CMK (cell line): ENCODE measurements at regions not wholly inside any gene's neighbourhood (a gene's known extent, or its start where the extent isn't known, plus 50 kb on each side); places are given as distances from the start of the nearest gene placed in this dataset.

Experiments used
- DNase-seq: peaks from one replicate; pipeline ENCODE4 v3.0.0-alpha.2; 2010; ENCODE audit warnings: low read depth

DNA sequence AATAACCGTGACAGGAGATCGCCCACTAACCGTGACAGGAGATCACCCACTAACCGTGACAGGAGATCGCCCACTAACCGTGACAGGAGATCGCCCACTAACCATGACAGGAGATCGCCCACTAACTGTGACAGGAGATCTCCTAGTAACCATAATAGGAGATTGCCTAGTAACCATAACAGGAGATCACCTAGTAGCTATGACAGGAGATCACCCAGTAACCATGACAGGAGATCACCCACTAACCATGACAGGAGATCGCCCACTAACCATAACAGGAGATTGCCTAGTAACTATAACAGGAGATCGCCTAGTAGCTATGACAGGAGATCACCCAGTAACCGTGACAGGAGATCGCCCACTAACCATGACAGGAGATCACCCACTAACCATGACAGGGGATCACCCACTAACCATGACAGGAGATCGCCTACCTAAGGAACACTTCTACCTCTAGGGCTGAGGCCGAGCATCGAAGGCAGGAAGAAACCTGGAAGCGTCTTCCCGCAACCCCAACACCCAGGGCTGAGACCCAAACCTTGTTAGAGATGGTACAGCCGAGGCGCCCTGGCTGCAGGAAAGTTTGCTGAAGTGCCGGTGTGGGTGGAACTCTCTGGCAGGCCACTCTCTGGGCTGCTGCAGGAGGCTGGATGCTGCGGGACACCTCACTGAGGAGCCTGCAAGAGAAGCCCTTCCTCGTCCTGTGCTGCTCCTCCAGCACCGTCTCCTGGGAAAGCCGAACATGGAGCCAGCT, 67.5 kb upstream of the THY1 start:
- DNase-seq = no peak

DNA sequence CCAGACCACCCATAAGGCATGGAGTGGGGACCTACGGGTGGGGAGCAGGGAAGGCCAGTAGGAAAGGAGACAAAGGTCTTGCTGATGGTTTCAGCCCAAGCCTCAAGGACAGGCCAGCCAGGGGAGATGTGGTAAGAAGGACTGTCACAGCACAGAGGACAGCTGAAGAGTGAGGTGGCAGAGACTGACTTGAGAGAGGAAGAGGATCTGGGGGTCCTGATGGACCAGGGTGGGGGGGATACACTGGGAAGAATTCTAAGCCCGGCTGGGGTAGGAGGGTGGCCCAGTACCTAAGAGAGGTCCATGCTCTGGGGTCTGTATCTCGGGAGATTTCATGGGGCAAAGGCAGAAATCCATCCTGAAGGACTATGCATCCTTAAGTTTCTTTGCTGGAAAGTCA, 66.1 kb upstream of the THY1 start:
- no peak for DNase-seq

DNA sequence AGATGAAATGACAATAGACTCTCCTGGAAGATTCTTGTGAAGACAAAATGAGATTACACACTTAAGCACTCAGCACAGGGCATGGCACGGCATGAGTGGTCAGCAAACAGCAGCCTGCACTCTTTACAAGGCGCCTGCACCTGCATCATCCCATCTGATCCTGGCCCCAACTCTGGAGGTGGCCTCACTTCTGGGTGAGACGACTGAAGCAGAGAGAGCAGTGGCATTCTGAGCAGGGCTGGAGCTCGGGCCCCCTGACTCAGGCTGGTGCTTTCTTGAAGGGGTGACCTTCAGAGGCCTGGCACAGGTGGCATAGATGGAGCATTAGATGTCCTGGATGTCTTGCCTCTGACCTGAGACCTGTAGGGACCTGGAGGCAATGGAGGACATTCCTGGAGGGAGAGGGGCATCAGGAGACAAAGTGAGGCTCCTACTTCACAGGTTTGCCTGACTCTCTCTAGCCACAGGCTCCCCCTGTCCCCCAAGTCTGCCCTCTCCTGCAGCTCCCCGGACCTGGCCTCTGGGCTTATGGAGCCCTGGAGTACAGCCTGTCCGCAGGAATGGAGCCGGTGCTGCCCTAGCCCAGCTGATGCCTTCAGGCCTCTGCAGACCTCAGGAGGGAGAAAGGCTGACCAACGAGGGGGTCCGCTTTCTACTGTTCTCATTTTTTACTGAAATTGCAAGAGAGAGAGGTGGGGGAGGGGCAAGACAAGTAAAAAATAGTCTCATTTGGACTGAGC, 65.5 kb upstream of the THY1 start:
- DNase-seq = no peak

DNA sequence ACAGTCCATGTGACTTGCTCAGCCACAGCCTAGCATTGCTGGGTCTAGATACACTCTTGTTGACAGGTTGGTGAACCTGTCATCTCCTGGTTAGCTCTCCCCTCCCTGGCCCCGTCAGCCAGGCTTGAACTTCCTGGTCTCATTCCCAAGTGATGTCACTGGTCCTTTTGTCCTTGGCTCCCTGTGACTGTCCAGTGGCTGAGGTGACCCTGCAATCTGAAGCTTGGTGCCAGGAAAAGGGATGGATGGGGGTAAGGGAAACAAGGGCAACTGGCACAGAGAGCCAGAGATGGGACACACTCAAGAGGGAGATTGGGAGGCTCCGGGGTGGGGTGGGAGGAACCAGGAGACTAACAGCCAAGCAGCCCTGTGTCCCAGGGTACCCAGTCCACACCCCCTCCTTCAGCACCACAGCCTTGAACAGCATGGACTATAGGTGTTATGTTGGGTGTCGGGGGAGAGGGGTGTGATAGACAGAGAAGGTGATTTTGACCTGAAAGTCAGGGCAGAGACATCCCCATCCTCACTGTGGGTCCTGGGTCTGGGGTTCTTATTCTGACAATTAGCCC, 63.8 kb upstream of the THY1 start:
- no peak for DNase-seq

DNA sequence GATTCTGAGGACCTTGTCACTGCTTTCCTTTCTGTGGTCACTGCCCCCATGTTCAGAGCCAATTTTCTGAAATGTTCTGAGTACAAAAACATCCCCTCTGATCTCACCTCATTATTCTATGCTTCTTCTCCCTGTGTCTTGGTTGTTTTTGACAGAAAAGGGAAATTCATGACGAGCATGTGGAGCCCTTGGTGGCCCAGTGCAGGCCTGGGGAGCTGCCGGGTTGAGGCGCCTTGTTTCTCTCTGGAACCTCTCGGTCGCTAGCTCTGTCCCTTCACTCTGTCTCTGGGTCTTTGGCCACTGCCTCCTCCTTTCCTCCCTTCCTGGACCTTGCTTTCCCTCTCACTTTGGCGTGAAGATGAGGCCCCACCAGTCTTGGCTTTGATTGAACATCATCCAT, 63.0 kb upstream of the THY1 start:
- DNase-seq = no peak

DNA sequence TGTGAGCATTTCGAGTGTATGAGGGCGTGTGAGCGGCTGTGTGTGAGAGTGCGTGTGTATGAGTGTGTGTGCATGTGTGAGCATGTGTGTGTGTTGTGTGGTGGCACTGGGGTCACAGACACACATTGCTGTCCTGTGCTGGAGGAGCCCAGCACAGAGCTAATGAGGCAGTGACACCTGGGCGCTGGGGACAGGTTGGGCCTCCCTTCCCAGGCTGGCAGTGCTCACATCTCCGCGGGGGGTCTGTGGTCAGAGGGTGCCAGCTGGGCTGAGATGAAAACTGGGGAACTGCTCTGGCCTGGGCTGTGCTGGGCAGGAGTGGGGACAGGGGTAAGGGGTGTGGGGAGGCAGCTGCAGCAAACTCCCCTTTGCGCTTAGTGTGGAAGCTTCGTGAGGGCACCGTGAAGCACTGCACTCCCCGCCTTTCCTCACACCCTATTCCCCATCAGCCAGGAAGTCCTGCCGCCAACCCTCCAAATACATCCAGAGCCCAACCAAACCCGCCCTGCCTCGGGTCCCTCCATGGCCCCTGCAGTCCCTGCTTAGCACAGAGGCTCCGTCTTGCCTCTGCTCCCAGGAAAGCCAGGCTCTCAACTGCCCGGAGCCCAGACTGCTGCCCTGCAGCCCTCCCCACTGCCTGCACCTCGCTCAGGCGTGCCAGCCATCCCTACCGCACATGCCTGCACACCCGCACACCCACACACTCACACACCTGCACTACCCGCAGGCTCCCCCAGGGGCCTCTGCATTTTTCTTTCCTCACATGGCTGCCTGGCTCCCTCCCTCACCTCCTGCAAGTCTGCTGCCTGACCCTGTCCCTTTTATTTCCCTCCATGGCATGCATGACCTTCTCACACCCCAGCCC, 62.0 kb upstream of the THY1 start:
- no peak for DNase-seq

DNA sequence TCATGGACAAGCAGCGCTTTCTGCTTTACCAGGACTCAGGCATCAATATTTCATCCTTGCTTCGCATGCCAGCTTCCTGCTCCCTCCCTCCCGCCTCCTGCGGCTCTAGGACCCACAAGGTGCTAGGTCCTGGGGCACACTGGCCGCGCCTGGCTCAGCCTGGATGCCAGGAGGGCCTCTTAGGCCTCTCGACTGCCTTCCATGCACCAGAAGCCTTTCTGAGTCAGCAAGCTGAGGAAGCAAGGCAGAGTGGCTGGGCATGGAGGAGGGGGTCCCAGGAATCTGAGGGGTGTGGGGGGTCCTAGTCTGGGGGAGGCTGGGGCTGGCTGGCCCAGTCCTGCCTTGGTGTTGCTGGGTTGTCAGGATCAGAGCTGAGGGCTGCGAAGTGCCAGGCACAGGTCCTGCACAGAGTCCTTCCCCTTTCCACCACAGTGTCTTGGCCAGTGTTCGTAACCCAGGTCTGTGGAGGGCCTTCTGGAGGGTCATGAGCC, 61.0 kb upstream of the THY1 start:
- no peak for DNase-seq

DNA sequence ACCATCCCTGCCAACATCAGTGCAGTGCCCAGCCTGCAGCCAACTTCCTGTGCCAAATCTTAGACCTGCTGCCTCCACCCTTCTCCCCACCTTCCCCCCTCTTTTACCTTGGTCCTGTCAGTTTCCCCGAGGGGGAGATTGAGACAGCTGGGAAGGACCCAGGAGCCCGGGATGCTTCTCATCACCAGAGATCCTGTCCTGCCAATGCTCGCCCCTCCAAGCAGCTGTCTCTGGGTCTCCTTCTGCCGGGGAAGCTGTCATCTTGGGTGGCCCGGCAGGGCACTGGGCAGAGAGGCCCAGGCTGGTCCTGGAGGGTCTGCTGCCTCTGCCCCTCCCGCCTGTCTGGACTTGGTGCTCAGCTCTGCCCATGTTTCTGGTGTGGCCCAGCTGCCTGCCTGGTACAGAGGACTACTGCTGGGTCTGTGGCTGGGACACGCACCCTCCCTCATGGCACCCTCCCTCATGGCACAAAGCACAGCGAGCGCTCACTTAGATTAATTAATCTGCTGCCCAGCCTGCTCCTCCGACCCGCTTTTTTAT, 60.4 kb upstream of the THY1 start:
- no peak for DNase-seq

DNA sequence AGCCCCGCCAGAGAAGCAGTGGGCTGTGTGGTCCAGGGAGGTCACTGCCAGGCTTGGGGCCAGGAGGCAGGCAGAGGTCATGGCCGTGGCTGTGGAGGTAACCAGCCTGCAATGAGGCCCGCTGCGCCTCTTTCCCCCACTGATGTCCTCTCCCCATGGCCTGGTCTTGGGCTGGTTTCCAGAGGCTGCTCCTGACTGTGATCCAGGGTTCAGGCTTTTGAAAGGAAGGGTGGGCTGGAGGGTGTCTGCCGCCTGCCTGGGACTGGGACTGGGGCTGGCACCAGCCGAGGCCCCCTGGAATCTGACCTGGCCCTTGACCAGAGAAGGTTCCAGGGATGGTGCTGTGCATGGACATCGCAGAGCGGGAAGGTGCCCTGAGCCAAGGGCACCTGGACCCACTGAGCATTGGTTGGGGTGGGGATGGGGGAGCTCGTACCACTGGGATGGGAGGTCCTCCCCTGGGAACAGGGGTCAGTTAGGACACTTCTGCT, 59.6 kb upstream of the THY1 start:
- no peak for DNase-seq

DNA sequence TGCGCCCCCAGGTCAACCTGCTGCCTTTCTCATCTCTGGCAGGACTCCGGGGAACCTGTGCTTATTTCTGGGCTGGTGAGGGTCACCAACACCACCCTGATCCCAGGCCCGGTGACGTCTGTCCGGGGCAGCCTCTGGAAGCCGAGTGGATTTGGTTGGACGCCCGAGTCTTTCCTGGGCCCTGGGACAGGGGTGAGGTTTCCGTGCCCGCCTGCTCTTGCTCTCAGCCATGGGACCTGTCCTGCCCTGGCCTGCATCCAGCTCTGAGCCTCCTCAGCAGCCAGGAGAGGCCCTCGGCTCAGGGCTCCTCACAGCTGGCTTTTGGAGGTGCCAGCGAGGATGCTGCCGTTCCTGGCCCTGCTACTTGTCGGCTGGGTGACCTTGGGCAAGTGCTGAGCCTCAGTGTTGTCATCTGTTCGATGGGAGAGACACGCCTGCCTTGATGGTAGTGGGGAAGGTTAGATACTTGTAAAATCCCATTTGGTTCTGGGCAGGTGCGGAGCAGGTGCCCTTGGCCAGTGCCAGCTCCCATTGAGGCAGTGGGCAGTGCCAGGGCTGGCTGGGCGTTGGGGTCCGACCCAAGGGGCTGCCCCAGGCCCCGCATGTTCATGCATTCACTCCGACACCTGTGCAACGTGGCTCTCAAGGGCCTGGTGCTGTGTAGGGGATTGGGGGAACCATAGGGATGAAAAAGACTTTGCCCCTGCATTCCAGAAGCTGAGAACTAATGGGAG, 58.9 kb upstream of the THY1 start:
- DNase-seq = no peak

DNA sequence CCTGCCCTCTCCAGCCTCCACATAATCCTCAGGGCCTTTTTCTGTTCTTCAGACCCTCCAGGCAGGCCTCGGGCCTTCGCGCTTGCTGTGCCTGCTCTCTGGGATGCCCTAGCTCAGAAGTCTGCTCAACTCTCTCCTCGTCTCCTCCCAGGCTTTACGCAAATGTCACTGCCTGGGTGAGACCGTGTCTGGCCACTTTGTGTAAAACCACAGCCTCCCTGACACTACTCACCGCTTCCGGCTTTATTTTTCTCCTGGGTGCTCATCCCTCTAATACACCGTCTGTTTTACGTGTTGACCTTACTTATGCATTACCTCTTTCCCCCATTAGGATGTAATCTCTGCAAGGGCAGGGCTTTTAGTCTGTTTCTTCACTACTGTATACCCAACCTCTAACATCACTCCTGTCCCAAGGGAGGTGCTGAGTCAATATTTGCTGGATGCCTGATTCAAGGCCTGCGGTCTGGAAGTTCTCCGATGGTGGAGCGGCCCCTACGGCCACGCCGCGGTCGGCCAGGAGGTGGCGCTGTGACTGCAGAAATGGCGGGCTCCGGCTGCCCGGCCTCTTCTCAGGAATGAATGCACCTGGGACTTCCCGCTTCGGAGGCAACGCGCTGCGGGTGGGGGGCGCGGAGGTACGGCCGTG, 58.2 kb upstream of the THY1 start:
- DNase-seq = peak; percentile 20

DNA sequence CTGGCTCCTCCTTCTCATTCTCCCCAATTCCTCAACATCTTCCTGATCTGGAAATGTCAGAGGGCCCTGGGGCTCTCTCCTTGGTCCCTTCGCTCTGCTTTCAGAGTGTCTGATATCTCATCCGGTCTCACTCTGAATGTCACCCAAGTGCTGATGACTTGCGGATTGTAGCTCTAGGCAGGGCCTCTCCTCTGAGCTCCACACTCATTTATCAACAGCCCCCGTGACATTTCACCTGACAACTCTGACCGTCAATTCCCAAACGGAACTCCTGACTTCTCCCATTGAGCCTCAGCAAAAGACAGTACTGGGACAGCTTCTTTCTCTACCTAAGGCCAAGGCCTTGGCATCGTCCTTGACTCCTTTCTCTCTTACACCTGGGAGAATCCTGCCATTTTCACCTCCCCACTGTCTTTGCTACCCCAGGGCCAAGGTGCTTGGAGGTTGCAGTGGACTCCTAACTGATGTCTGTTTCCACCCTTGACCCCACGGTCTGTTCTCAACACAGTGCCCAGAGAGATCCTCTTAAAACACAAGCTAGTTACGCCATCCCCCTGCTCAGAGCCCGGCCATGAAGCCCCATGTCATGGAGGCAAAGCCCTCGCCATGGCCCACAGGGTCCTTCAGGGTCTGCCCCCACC, 57.5 kb upstream of the THY1 start:
- no peak for DNase-seq

DNA sequence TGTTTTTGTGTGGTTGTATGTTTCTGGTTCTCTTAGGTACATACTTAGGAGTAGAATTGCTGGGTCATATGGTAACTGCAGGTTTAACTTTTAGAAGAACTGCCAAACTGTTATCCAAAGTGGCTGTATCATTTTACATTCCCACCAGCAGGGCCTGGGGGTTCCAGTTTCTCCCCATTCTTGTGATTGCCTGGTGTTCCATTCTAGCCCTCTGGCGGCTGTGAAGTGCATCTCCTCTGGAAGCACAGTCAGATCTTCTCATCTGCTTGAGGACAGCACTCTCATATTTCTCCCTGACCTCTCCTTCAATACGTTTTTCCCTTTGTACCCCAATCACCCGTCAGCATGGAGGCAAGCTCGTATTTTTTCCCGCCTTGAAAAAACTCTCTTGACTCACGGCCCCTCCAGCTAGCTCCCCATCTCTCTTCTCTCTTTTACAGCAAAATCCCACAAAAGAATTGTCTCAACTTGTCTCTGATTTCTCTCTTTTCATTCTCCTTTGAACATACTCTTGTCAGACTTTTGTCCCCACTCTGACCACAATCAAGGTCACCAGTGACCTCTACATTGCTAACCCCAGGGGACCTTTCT, 56.8 kb upstream of the THY1 start:
- DNase-seq = peak; percentile 21

DNA sequence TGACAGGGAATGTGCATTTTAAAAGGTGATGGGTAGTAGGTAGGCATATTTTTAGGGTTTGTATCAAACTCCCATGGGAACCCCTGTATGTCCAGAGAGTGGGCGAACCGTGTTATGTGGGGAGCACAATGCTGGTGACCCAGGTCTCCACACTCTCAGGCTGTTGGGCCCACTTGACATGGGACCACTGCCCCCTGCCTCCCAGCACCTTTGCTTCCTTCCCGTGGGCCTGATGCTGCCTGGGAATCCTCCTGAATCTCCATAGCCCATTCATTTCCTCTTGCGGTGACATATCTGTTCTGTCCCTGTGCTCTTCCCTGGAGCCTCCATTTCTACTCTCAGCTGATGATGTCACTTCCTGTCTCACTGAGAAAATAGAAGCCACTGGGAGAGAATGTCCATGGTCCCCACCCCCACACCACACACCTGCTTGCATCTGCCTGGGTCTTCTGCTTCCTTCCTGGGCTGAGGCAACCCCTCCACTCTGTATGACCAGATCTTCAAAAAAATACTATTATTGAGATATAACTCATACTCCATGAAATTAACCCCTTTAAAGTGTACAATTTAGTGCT, 55.8 kb upstream of the THY1 start:
- no peak for DNase-seq

DNA sequence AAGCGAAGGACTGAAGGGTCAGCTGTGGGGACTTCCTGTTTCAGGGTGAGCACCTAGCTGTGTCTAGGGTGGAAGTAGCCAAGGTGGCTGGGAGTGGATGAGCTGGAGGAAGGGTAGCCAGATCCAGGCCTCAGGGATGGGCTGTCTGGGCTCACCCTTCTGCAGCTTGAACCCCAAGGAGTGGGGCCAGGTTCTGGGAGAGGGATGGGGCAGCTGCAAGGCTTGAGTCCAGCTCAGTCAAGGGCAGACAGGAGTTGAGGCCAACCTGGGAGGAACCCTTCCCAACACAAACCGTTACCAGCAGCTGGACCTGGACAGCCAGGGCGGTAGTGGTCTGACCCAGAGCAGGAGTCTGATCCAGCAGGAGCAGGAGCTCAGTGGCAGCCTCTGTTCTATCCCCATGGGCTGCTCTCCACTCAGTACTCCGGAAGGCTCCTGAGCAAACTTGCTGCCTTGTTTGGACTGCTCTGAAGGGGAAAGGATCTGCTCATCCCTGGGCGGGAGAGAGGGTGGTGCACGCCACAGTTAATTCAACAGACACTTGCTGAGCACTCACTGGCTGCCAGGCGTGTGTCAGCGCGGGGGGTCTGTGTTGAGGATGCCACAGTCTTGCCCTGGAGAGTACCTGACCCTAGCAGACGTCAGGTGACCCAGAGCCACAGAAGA, 53.8 kb upstream of the THY1 start:
- no peak for DNase-seq

DNA sequence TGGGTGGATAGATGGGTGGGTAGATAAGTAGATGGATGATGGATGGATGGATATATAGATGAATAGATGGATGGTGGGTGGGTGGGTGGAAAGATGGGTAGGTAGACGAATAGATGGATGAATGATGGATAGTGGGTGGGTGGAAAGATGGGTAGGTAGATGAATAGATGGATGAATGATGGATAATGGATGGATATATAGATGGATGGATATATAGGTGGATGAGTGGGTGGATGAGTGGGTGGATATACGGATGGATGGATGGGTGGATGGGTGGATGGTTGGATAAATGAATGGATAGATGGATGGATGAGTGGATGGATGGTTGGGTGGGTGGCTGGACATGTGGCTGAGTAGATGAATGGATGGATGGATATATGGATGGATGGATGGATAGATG, 53.1 kb upstream of the THY1 start:
- DNase-seq = no peak

DNA sequence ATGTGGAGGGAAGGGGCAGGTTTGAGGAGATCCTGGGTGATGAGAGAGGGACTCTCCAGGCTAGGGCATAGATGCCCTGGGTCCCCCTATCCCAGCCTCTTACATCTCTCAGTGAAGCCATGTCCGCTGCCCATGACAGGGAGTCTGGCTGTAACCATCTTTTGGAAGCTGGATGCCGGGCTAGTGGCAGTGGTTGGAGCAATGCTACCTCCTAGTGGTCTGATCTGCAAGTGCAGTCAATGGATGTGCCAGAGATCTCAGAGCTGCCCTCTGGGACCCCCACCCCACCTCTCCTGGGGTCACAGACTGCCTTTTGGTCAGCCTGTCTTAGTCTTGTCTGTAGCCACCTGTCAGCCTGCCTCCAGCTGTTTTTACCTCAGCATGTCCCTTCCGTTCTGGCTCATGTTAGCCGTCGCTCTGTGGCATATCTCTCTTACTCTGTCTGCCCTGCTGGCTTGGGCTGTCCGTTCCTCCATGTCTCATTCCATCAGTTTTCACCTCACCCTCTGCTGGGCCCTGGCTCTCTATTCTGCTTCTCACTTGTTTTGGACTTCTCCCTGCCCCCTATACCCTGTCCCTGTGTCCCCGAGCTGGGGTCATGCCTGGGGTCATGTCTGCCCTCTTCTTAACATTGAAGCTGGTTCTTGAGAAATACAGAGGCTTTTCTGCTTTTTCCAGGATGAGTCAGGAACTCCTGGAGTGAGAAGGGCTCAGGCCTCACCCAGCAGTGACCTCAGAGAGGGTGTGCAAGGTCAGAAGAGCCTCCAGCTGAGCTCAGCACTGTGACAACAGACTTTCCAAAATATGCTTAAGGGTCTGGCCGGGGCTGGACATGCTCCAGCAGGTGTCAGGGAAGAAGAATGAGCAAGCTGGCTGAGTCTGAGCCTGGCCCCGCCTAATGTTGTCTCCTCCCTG, 52.0 kb upstream of the THY1 start:
- peak; percentile 36 for DNase-seq
